SW480 (cell line): ENCODE measurements at regions not wholly inside any gene's neighbourhood (a gene's known extent, or its start where the extent isn't known, plus 50 kb on each side); places are given as distances from the start of the nearest gene placed in this dataset.

ENCODE experiments used
- DNase-seq: peaks from one replicate; pipeline ENCODE4 v3.0.0-alpha.2; 2016; ENCODE audit warnings: low spot score

DNA sequence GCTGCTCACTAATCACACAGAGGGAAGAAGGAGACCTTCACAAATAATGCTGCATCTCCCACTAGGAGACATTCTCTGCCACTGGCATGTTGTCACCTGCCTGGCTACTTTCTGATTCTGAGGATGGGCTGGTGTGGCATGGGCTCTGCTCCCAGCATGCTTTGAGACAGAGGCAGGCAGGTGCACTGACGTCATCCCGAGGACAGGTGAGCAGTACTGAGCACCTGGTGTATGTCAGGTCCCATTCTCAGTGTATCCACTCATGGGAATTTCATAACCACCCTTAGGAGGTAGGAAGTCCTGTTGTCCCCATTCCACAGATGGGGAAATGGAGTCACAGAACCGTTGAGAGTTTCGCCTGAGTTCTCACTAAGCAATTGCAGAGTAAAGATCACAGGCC is 597.9 kb downstream of the VRK1 start:
- DNase-seq, result no peak

DNA sequence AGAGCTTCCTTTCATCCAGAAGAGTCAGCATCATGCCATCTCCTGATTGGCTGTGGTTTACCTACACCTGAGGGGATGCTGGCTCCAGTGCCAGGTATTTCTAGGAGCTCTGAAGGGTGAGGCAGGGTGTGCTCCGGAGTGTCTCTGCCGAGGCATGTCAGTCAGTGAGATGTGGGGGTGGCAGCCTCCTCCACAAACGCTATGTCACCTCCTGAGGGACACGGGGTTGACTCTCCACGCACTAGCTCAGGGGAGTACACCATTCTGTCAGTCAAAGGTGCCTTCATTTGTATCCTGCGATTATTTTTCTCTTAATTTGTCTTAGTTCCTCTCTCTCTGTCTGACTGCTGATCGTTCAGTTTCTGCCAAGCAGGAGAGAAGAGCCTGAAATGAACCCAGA is 604.5 kb downstream of the VRK1 start:
- no peak for DNase-seq

DNA sequence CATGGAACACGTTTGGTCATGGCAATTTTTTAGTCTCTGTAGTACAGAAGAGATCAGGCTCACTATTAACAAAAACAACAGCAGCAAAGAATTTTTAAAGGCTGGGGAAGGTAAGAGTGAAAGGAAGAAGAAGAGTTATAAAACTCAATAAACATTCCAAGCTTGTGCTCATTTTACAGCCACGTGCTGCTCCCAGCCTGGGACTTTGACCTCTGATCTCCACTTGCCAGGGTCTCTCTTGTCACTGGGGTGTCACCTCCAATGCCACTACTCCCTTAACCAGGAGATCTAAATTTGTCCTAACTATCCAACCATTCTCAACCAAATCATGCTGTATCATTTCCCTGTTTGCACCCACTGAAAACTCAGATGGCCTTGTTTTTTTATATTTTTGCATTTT is 605.1 kb downstream of the VRK1 start:
- no peak for DNase-seq

DNA sequence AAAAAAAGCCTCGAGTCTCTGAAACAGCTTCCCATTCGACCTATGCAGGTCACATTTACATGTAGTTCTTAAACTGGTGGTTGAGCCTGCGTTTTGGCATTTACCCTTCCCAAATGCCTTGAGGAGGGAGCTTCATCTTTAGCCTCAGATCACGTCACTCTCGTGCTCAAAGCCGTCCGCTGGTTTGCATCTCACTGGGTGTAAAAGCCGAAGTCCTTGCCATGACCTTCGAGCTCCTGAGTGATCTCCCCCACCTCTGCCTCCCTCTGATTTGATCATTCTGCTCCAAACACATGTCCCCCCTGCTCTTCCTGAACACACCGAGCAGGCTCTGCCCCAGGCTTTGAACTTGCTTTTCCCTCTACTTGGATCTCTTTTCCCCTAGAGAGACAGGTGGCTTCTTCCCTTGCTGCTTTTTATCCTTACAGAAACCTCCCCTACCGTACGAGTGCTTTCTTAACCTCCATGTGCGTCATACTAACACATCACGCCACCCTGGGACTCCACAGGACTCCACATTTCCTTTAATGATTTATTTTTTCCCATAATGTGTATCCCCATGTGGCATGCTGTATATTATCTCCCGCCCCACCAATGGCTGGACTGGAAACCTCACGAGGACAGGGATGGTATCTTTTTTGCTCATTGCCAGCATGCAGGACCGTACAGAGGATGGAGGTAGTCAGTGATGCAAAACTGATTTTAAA is 610.7 kb downstream of the VRK1 start:
- no peak for DNase-seq

DNA sequence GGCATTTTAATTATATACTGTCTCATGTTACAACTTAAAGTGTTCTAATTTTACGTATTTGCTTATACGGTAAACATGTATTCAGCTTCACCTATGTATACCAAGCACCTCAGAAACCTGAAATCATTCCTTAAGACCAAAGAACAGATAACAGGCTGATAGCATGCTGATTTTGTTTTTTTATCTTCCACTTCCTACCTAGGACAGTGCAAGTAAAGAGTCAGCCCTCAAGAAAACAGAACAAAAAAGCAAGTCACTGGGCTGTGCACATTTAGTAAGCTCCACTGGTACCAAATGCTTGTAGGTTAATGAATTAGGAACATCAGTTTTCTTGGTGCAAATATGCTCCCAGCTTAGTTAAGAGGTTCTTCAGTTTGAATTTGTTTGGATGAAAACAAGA is 611.3 kb downstream of the VRK1 start:
- no peak for DNase-seq

DNA sequence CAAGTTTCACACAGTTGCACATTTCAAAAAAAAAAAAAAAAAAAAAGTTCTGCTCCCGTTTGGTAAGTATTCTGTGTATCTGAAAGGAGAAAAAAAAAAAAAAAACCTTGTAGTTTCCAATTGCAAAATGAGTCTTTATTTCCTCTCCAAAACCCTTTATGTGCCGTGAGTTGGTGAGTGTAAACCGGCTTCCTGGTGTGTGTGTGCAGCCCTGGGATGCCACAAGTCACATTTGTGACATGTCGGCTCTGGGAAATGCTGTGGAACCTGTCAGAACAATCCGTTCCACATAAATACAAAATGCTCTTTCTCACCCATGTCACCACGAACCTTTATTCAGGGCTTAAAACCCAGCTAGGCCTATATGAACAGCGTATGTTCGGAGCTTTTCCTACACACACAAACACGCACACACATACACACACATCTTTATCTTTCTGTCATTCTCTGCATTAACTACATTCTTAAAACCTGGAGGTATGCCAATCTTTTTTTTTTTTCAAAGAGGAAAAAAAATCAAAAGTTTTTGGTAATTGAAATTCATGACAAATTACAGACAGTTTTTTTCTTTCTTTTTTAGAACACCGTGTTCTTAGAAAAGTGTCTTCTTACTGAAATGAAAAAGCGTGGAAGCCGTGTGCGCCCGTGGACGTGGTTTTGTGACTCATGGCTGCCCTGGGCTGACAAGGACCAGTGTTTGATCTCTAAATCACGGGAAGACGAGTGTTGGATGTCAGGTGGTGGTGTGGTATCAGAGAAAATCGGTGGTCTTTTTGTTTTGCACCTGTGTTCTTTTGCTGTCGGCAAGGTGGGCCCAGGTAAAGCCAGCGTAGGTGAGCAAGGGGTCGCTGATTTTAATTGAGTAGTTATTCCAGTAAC is 612.0 kb downstream of the VRK1 start:
- no peak for DNase-seq

DNA sequence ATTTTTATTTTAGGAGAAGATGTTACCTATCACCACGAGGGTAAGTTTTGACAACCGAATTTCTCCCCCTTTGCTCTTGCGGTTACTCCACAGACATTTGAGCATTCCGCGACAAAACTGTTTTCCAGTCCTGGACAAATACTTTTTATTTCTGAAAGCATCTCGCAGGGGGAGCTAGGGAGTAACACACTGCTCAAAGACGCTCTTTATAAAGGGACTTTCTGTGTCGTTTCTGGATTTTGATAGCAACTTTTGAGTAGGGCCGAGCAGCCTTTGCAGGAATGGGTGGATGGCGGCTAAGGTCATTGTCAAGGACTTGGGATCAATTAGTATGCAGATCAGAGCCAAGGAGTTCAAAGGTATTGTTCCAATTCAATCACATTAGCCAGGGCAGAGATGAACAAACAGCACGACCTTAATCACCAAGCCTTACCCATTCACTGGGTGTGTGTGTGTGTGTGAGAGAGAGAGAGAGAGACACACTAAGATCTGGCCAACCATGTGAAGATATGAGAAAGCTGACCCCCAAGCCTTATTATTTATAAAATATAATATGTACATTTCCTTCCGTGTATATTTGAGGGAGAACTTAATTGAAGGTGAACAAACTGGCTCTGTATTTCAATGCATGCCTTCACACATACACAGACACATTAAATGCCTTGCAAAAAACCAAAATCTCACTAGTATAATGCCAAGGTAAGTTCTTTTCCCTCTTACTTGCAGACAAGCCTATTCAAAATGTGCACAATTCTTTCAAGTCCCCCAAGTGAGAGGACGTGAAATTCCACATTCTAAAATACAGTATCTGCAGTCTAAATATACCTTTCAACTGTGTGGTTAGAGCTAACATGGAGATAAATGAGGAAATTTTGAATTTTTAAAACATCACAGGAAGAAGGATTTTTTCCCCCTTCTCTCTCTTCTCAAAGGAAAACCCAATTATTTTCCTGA is 613.8 kb downstream of the VRK1 start:
- DNase-seq, result no peak

DNA sequence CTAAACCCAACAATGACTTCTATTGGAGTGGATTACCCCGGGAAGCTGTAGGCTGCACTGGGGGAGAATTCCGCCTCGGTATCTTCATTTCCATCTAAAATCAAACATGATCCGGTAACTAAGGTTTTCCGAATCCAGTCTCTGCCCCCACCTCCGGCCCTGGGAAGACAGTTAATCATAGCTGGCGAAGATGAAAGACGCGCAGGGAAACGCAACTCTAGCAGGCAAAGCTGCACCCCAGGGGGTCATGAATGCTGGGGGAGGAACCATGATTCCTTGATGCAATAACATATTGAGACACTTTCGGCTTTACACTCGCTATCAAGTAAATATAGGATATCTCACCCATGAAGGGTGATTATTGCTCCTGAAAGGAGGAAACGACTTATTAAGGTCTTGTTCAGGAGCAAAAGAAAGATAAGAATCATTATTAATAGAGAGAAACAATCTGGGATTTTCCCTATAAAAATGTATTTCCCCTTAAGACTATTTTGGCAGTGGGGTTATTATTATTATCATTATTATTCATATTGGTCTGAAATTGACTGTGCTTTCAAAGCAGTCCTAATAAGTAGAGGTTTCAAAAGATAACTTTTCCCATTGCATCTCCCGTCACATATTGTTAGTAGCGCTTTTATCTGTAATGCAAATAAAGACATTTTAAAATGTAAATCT is 614.9 kb downstream of the VRK1 start:
- DNase-seq, result no peak

DNA sequence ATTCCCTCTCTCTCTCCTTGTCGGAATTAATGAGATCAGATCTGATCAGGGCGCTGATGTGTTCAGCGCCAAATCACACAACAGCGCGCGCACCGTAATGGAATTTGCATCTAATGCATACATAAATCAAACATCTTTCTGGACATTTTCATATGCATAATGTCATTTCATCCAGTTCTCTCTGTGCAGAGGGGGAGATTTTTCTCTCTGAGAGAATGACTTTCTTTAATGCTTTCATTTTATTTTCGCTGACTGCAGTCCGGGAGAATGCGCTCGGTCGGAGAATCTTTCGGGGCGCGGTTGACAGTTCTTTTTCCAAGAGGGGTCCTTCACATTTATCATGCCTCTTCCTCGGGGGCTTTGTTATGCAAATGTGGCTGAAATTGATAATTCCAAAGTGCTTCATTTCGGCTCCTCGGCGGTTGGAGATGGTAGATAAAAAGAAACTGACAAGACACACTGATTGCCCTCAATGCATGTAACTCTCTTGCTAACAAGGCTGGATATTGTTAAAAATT is 615.9 kb downstream of the VRK1 start:
- DNase-seq, result no peak

DNA sequence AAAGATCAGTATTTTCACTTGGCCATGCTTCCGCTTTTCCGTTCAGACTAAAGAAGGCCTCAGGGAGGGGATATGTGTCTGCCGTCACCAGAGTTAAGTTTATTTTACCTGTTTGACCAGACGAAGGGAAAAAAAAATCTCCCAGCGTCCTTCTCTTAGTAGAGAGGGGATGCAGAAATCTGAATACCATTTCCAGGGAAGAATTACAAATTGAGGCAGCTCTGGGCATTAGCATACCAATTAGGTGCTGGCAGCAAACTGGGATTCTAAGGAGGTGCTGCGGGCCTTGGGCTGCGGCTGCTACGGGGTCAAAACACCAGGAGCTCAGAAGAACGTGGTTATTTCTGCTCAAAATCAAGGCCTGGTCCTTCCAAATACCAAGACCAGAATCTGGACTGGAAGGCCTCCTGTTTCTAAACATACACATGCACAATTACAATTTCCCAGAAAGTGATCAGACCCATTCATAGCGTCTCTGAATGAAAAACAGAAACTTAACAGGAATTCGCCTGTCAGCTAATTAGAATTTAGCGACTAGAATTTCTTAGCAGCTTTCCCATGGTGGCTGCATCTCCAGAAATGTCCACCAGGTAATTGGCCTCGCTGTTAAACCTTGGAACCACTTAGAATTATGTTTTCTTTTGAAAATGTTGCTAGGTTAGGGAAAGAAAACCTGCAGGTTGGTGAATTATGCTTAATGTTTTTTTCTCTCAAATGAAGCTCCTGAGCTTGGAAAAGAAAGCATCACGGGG is 617.0 kb downstream of the VRK1 start:
- no peak for DNase-seq

DNA sequence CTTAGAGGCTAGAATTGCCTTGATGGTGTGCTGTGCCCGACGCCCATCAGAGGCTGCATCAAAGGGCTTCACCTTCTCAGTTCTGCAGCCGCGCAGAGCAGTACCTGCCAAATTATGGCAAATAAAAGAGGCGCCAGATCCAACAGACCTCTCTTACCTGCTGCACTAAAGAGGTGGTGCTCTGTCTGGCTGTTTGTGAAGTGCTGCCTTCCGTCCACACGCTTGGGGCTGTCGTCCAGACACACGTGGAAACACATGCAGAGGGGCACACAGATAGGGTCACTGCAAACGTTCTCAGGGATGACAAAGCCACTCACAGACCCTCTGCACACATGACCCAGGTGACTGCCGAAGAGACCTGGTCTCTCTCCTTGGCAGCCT is 617.5 kb downstream of the VRK1 start:
- no peak for DNase-seq

DNA sequence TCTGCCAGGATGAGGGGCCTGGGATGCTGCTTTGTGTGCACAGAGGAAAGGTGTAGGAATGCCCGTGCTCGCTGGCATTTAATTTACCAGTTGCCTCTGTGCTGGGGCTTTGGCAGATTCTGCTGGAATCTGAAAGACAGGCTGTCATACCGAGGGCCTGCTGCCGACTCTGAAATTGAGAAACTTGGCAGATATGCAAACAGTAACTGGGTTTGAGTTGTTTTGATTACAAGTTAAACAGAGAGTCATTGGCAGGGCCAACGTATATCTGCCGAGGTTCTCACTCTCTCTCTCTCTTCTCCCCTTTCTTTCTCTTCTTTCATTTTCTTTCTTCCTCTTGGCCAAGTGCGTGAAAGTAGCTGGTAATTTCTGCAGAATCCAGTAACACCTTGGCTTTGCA is 618.7 kb downstream of the VRK1 start:
- DNase-seq, result no peak

DNA sequence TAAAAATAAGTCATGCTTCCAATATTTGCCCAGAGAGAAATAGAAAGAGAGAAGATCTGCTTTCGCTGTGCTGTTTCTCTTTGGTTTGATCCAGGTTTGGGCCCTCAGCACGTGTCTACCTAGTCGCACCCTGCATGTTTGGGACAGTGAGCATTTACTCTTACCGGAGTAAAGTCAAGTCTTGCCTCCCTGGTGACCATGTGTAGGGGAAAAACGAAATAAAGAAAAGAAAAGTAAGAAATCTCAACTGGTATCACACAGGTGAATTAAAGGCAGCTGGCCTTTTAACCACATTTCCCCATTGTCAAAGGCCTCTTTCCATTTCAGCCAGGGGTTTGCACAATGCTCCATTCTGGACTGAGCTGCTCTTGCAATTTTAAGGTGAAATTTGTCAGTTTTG is 619.4 kb downstream of the VRK1 start:
- DNase-seq, result no peak

DNA sequence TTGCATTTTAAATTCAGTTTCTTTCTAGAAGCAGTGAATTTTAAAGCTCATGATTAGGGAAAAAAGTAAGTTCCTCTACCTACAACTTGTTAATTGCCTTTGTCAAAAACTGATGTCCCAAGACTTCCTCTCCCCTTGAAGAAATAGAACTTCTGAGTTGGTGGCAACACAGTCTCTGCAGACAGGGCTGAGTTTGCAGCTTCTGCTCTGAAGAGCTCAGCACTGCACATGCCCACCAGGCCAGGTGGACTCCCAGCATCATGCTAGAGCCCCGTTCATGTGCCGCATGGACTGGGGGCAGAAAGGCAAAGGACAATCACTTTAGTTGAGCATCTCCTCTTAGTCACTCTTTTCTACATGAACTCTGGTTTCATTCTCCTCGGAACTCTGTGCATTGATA is 620.1 kb downstream of the VRK1 start:
- DNase-seq, result no peak

DNA sequence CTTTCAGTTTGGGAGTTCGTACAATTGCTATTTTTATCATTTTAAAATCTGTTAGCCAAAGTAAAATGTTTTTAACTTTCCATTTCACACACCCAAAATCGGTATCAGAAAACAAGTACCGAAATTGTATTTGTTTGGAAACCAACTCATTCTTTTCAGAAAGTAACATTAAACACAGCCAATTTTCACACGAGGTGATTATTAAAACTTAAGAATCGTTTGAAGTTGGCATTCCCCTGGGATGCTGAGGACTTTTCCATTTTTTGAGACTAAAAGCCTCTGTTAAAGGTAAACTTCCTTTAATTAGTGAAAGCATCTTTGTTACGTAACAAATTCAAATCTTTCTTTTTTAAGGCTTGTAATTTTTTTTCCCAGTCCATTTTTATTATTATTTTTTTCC is 623.0 kb downstream of the VRK1 start:
- no peak for DNase-seq

DNA sequence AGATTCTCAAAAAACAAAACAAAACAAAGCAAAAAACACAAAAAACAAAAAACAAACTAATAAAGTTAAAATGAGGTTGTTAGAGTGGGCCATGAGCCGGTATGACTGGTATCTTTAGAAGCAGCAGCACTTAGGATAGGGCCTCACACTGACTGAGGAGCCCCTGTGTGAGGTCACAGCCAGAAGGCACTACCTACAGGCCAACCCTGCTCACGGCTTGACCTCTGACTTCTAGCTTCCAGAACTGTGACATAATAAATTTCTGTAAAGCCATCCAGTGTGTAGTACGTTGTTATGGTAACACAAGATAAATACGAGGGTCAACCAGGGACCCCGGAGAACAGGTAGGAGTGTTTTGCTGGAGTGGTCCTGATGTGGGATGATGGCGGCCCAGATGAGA is 629.6 kb downstream of the VRK1 start:
- DNase-seq, result no peak

DNA sequence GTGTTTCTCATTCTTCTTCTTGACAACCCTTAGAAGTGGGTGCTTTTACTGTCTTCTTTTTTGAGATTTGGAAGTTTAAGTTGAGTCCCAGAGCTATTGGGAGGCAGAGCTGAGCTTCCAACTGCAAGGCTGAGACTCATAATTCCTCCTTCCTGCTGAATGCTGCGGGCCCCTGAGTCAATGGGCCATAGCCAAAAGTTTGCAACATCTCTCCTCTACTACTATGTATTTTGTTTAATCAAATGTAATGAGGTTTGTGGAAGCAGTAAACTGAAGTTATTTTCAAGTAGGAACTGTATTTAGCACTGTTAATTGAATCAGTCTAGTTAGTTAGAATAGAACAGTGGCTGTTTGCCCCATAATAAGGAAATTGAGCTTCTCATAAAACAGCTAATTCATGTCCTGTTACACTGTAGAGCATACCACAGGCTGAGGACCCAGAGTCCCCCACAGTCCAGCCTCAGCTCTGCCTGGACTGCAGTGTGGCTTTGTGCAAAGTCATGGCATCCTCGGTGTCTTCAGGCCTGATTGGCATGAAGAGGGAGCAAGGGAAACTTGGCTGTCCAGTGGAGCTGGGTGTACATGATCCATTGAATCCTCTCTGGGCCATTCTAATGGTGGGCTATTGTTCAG is 631.7 kb downstream of the VRK1 start:
- no peak for DNase-seq

DNA sequence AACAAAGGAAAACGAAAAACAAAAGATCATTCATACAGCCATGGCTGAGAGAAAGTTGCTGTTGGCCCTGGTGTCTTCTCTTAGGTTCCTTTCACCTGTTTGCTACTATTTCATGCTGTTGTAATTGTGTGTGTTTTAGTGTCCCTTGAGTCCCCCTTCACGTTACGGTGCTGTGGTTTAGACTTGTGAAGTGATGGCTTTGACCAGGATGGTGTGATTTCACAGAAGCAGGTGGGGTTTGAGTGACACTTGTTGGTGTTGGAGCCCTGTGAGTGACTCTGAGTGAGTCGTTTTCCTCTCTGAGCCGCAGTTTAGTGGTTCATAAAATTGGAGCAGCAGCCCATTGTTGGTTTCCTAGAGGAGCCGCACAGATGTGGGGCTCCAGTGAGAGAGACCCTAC is 635.4 kb downstream of the VRK1 start:
- no peak for DNase-seq

DNA sequence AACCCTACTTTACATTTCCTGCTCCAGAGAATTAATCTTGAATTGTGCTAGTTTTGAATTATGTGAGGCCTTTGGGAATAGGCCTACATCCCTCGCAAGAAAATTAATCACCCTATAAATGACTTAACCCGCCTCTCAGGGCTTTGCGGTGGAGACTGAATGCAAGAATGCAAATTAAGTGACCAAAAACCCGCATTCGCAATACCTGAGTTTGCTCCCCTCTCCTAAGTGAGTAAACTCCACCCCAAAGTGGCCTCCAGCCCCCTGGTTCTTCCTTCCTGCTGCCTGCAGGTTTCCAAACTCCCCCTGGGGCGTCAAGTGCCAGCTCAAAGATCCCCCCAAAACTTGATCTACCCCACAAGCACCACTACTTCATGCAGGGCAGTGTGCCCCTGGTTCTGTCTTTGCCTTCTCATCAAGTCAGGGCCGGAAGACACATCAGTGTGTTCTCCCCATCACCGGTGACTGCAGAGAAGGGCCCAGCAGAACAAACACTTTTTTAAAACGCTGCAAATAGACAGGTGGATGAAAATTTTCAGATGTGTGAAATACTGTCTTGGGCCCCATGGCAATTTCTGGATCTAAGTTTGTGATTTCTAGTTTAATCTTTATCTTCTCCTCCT is 644.7 kb downstream of the VRK1 start:
- no peak for DNase-seq

DNA sequence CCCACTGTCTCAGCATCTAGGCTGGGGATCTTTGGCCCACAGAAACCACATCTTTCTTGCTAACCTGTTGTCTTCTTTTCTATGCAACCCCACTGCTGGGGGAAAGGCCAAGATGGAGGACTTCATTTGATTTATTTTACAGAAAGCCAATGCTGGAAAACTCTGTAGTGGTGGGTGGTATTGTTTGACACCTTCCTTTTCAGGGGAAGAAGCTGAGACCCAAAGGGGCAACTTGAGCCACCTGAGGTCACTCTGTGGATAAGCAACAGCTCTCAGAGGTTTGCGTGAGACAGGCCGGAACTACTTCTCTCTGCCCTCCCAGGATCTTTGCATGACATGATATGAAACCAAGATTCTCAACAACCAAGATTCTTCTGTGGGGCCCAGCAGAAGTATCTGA is 645.2 kb downstream of the VRK1 start:
- DNase-seq, result no peak
